Upper lobe of left lung (tissue), 4 donors: ENCODE measurements at regions not wholly inside any gene's neighbourhood (a gene's known extent, or its start where the extent isn't known, plus 50 kb on each side); places are given as distances from the start of the nearest gene placed in this dataset.

Experiments used
- CTCF ChIP-seq, 6 experiments: fragments of 450-650 bp in 4 of 6; fragments of 200-600 bp in 2 of 6; sonication (generic) in 2 of 6; IDR thresholded peaks; one replicate each; pipeline ENCODE4 v1.5.1; 2016 to 2019; ENCODE audit warnings: antibody characterized with exemption in 6 of 6
- POLR2AphosphoS5 ChIP-seq, 2 donors: sonication (generic); formaldehyde crosslinking; IDR thresholded peaks; one replicate each; pipeline ENCODE4 v1.5.1; 2017; ENCODE audit warnings: antibody characterized with exemption in 2 of 2

DNA sequence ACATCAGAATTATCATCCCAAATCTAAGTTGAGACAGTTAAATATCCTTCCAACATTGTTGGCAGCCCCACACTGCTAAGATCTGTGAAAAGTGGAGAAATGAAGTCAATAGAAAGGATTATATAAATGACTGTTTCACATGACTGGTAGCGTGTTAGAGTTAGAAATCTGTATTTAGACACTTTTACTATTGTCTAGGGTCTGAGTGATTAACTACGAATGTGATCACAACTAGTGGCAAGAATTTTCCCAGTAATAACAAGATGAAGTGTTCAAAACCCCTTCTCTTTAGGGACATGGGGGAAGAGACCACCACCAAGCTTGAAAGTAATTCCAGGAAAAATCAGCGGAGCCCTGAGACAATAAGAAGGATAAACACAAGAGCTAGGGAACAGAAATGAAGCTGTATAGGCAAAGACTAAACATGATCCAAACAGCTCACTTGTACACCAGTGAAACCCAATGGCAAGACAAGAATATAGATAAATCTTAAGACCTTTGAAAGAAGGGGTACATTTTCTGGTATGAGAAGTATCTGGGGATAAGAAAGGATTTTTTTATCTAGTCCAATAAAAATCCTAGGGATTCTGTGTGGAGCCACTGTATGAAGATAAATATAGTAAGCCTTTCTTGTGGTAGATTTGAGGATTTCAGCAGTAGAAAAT, 646.6 kb upstream of the USP24 start:
- TF ChIP-seq CTCF (IDR thresholded peaks at IDR 0.05) (no peak), POLR2AphosphoS5 (IDR thresholded peaks at IDR 0.05) (no peak)
